ENCODE measurements at regions not wholly inside any gene's neighbourhood (a gene's known extent, or its start where the extent isn't known, plus 50 kb on each side); places are given as distances from the start of the nearest gene placed in this dataset.

DNA sequence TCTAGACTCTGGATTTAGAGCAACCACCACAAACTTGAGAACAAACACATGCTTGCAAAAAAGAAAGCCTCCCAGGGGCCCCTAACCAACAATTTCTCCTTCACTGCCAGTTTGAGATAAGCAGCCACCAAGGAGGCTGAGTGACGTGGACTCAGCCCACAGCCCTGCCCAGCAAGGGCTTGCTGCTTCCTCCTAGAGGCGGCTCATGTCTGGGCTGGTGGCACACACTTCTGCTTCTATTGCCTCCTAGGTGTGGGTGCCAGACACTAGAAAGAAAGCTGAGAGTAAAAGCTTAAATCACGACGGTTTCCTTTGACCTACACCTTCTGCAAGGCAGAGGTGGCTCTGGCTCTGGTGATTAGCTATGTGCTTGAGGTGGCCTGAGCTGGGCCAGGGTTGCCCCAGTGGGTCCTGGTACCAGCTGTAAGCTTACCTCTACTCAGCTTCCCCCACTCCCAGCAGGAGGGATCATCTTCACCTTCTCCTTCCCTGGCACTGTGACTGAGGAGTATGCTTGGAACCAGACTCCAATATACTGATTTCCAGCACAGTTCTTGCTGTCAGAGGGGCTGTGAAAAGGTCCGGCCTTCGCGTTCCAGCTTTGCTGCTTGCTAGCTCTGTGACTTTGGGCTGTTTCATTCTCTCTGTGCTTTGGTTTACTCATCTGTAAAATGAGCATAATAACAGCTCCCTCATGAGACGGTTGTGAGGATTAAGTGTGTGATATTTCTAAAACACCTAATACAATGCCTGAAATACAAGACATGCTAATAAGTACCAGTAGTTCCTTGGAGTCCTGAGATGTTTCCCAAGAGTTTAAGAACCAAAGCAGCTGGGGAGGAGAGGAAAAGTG, 89.7 kb upstream of the PARP11 start:
- no peak overlapping the region for H3K9ac ChIP-seq (replicated peaks; ENCODE audit: extremely low read depth, insufficient read depth, low read length)
- no peak for TF ChIP-seq EZH2 (IDR thresholded peaks at IDR 0.05; ENCODE audit: borderline replicate concordance, low read depth, low read length, severe bottlenecking)
- TF ChIP-seq GATA2 (IDR thresholded peaks at IDR 0.05; ENCODE audit: insufficient read depth, insufficient read length, low read depth, low read length) = no peak
- TF ChIP-seq, protein P1, sequence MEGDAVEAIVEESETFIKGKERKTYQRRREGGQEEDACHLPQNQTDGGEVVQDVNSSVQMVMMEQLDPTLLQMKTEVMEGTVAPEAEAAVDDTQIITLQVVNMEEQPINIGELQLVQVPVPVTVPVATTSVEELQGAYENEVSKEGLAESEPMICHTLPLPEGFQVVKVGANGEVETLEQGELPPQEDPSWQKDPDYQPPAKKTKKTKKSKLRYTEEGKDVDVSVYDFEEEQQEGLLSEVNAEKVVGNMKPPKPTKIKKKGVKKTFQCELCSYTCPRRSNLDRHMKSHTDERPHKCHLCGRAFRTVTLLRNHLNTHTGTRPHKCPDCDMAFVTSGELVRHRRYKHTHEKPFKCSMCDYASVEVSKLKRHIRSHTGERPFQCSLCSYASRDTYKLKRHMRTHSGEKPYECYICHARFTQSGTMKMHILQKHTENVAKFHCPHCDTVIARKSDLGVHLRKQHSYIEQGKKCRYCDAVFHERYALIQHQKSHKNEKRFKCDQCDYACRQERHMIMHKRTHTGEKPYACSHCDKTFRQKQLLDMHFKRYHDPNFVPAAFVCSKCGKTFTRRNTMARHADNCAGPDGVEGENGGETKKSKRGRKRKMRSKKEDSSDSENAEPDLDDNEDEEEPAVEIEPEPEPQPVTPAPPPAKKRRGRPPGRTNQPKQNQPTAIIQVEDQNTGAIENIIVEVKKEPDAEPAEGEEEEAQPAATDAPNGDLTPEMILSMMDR (IDR thresholded peaks at IDR 0.05; ENCODE audit: extremely low read depth in 1 of 2, insufficient read depth in 1 of 2, low read depth in 1 of 2, low read length in 2 of 2) = no peak
- no peak for TF ChIP-seq JUN (IDR thresholded peaks at IDR 0.05; ENCODE audit: borderline replicate concordance, insufficient read depth, insufficient read length, low read depth)
- TF ChIP-seq MYC (IDR thresholded peaks at IDR 0.05; ENCODE audit: low read depth, low read length) = no peak
- no peak overlapping the region for H3K4me3 ChIP-seq (replicated peaks in 1 of 3; ENCODE audit: insufficient read depth in 1 of 3, low read depth in 1 of 3, low read length in 3 of 3)
- DNase-seq (ENCODE audit: low read depth, low spot score) (no peak), FAIRE-seq (no peak)
- H3K4me2 ChIP-seq (ENCODE audit: insufficient read depth, low read length) = no peak overlapping the region
- H3K4me1 ChIP-seq (ENCODE audit: control insufficient read depth, extremely low read depth, insufficient read depth, low read length) = no peaks in the 10 kb centered on the region
- no peak overlapping the region for H3K27ac ChIP-seq (ENCODE audit: insufficient read depth, low read depth, low read length)
- H3K27me3 ChIP-seq (ENCODE audit: control insufficient read depth in 2 of 2, insufficient read depth in 2 of 2, low read length in 2 of 2) = no peaks in the 10 kb centered on the region
- ChIA-PET CTCF (interaction anchor here (0.5 to 1.3 kb wide), 3 partner anchors 13 to 436 kb away, joined by 3 read pairs; no protein-coding TSS in a partner anchor), POLR2A (no interaction called here)
- H3K9me1 ChIP-seq (replicated peaks; ENCODE audit: control insufficient read depth, extremely low read depth, insufficient read depth, low read length) = no peaks in the 10 kb centered on the region
- no peak overlapping the region for H2AFZ ChIP-seq (ENCODE audit: low read depth, low read length)
- H3K36me3 ChIP-seq (ENCODE audit: control insufficient read depth in 2 of 2, extremely low read depth in 1 of 2, insufficient read depth in 2 of 2, low read length in 2 of 2) = no peaks in the 10 kb centered on the region
- BruUV-seq (replicated peaks) = no TSS peak
- H3K9me3 ChIP-seq (replicated peaks; ENCODE audit: control insufficient read depth, insufficient read depth, low read length) = no peaks in the 10 kb centered on the region
- intact Hi-C loops (cut with micrococcal nuclease) = no loop called here
- no peaks in the 10 kb centered on the region for H4K20me1 ChIP-seq (replicated peaks; ENCODE audit: control insufficient read depth, extremely low read depth, insufficient read depth, low read length)
- no peaks in the 10 kb centered on the region for H3K79me2 ChIP-seq (ENCODE audit: control insufficient read depth, insufficient read depth, low read length)
- dilution Hi-C loops (cut with MboI; ENCODE audit: extremely low pct_ligation_motif_present, low sequenced_read_pairs) = no loop called here

Data from endothelial cell of umbilical vein (primary cell).